ENCODE measurements at regions not wholly inside any gene's neighbourhood (a gene's known extent, or its start where the extent isn't known, plus 50 kb on each side); places are given as distances from the start of the nearest gene placed in this dataset.

DNA sequence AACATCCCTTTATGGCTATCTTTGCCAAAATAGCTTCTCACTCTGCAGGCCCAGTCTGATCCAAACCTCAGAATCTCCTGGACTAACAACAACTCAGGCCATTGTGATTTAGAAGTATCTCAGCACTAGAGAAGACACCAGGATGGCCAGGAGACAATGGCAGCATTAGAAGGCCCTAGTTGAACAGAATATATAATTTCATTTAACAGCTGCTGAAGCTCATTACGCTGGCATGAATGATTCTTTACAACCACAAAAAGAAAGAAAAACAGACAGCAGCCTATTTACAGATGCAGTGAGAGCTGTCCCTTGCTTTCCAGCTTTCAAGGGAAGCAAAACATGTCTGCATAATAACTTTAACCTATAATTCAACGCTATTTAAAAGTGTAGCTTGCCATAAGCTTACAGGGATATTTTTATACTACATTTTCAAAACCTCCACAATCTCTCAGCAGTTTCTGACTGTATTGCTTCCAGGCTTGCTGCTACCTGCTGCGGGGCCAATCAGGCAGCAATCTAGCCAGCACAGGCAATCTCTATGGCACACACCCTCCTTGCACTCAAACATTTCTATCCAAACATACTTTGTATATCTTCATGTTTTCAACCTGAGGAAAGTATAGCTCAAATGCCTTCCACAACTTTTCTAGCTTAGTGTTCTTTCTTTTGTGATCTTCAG is 107.3 kb downstream of the OGFRL1 start:
- no peak for TF ChIP-seq CTCF (IDR thresholded peaks at IDR 0.05)
- TF ChIP-seq PRDM15 (CRISPR knock-in tag; IDR thresholded peaks at IDR 0.05), result no peak
- no peak for TF ChIP-seq NFYB (CRISPR knock-in tag; conservative IDR thresholded peaks at IDR 0.05; ENCODE audit: low read depth)
- TF ChIP-seq ZNF121 (CRISPR knock-in tag; IDR thresholded peaks at IDR 0.05), result no peak
- no peak for TF ChIP-seq SP1 (CRISPR knock-in tag; conservative IDR thresholded peaks at IDR 0.05)
- TF ChIP-seq, protein P1, sequence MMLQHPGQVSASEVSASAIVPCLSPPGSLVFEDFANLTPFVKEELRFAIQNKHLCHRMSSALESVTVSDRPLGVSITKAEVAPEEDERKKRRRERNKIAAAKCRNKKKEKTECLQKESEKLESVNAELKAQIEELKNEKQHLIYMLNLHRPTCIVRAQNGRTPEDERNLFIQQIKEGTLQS (CRISPR knock-in tag; conservative IDR thresholded peaks at IDR 0.05), result no peak
- TF ChIP-seq GRHL2 (CRISPR knock-in tag; IDR thresholded peaks at IDR 0.05; ENCODE audit: insufficient replicate concordance, severe bottlenecking), result no peak
- no peak for TF ChIP-seq ELF4 (CRISPR knock-in tag; IDR thresholded peaks at IDR 0.05; ENCODE audit: low read depth)
- no peak for TF ChIP-seq ZNF219 (CRISPR knock-in tag; IDR thresholded peaks at IDR 0.05; ENCODE audit: borderline replicate concordance)
